Mesothelial cell of epicardium (in vitro differentiated cells): ENCODE measurements at regions not wholly inside any gene's neighbourhood (a gene's known extent, or its start where the extent isn't known, plus 50 kb on each side); places are given as distances from the start of the nearest gene placed in this dataset.

Experiments used
- DNase-seq, 2 experiments: peaks; one replicate each; pipeline ENCODE4 v3.0.0; 2021; ENCODE audit warnings: low spot score in 2 of 2; ENCODE audit not compliant: unreplicated experiment in 2 of 2
- H3K27ac Mint-ChIP-seq: 2 replicates; pipeline ENCODE4 v1.8.0; 2021; ENCODE audit warnings: mixed read lengths
- H3K27me3 Mint-ChIP-seq: 2 replicates; pipeline ENCODE4 v1.8.0; 2021; ENCODE audit warnings: low read depth, mixed read lengths
- H3K36me3 Mint-ChIP-seq: 2 replicates; pipeline ENCODE4 v1.8.0; 2021; ENCODE audit warnings: mixed read lengths
- H3K4me1 Mint-ChIP-seq: 2 replicates; pipeline ENCODE4 v1.8.0; 2021; ENCODE audit warnings: mixed read lengths
- H3K4me3 Mint-ChIP-seq: 2 replicates; pipeline ENCODE4 v1.8.0; 2021; ENCODE audit warnings: mild to moderate bottlenecking, moderate library complexity, mixed read lengths
- H3K9me3 Mint-ChIP-seq: 2 replicates; pipeline ENCODE4 v1.8.0; 2021; ENCODE audit warnings: mixed read lengths
- TF ChIP-seq, protein P1 (sequence below): fragments of 200-600 bp; sonication (generic); IDR thresholded peaks from one replicate; pipeline ENCODE4 v1.5.0; 2021; ENCODE audit warnings: antibody characterized with exemption; ENCODE audit not compliant: unreplicated experiment

DNA sequence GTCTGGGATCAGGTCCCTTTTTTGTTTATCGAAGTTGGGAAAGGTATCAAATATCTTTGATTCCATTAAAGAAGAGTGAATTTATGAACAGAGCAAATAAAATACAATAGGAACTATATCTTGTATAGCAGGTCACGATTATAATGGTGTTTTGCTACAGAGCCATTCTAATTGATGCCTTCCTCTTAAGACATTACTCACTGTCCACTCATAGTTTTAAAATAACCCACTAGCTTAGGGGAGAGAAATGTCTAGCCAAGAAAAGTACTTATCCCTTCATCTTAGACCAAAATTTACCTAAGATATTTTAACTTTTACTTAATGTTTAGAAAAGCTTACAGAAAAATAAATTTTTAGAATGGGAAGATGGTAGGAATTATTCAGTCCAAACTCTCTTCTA, 112.0 kb upstream of the PABPC4L start:
- no peak for DNase-seq
- TF ChIP-seq, protein P1, sequence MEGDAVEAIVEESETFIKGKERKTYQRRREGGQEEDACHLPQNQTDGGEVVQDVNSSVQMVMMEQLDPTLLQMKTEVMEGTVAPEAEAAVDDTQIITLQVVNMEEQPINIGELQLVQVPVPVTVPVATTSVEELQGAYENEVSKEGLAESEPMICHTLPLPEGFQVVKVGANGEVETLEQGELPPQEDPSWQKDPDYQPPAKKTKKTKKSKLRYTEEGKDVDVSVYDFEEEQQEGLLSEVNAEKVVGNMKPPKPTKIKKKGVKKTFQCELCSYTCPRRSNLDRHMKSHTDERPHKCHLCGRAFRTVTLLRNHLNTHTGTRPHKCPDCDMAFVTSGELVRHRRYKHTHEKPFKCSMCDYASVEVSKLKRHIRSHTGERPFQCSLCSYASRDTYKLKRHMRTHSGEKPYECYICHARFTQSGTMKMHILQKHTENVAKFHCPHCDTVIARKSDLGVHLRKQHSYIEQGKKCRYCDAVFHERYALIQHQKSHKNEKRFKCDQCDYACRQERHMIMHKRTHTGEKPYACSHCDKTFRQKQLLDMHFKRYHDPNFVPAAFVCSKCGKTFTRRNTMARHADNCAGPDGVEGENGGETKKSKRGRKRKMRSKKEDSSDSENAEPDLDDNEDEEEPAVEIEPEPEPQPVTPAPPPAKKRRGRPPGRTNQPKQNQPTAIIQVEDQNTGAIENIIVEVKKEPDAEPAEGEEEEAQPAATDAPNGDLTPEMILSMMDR, result no peak
- Mint-ChIP-seq H3K27me3 (no peaks in the 10 kb centered on the region), H3K4me1 (peaks cover 13% of the 10 kb centered on the region), H3K27ac (no peak overlapping the region), H3K36me3 (no peaks in the 10 kb centered on the region), H3K9me3 (peaks cover 17% of the 10 kb centered on the region), H3K4me3 (no peak overlapping the region)

DNA sequence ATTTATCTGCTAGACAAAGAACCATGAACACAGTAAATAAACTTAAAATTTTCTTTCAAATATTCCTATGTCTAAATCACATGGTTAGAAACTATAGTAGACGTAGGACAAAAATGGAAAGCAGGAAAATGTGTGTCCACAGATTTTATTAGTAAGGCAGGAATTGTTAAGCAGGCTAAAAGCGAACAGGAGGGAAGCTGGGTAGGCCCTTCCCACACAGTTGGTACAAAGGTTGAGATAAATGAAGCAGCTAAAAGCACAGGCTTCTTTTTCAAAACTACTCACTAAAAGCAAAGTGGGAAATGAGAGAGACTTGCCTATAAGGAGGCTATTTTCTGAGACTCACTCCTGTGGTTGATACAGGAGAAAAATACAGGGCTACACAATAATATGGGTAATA, 108.1 kb upstream of the PABPC4L start:
- Mint-ChIP-seq H3K4me3 (no peak overlapping the region), H3K36me3 (no peaks in the 10 kb centered on the region), H3K4me1 (peaks cover 25% of the 10 kb centered on the region), H3K9me3 (peaks cover 5% of the 10 kb centered on the region), H3K27me3 (no peaks in the 10 kb centered on the region), H3K27ac (peak overlapping the region; percentile 47)
- TF ChIP-seq, protein P1, result no peak
- DNase-seq, result no peak

DNA sequence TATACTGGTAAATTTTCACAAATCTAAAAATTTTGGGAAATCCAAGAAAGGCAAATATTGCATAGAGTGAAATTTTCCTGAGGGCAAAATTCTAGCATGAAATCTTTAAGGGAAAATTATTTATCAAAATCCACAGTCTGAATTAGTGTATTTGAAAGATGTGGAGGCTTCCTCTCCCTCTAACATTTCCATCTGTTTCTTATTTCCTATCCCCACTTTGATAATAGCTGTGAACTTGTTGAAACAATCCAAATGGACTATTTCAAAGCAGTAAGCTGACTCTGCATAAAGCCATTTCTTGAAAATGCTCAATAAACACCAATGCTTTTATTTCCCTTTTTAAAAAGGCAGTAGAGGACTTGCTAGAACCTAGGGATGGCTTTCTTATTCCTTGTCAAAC, 107.3 kb upstream of the PABPC4L start:
- no peaks in the 10 kb centered on the region for H3K36me3 Mint-ChIP-seq
- H3K27me3 Mint-ChIP-seq, result no peaks in the 10 kb centered on the region
- no peak for DNase-seq
- peak overlapping the region; percentile 26 for H3K27ac Mint-ChIP-seq
- H3K4me1 Mint-ChIP-seq, result peaks cover 25% of the 10 kb centered on the region
- TF ChIP-seq, protein P1, result no peak
- H3K9me3 Mint-ChIP-seq, result peaks cover 13% of the 10 kb centered on the region
- H3K4me3 Mint-ChIP-seq, result no peak overlapping the region

DNA sequence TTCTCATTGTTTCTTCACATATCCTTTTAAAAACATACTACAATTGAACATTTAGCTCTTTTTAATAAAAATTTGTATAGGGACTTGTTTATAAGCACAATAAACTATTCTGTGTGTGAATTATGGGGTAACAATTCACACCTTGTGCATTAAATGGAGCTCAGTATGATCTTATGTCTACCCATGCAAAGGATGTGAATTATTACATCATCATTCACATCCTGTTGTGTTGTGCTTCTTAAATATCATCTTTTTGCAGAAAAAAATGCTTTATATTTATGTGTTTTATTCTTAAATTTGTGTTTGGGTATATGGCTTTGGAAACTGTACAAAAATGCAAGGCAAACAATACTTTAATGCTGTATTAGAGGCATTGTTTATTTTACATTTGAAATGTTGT, 96.7 kb upstream of the PABPC4L start:
- no peaks in the 10 kb centered on the region for H3K27me3 Mint-ChIP-seq

DNA sequence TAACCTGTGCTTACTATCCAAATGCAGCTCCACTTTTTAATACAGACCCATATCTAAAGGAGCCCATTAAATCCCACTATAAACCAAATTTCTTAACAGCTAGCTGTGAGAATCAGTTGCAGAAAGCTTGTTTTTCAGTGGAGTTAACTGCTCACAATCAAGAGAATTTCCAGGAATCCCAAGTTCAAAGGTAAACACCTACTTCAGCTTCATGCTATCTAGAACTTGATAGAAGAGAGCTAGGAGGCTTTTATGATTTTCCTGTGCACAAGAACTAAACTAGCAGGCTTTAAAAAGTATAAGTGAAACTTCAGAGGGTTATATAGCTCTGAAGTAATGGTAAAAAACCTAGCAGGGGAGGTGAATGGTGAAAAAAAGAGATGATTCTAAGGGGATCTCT, 96.2 kb upstream of the PABPC4L start:
- H3K4me1 Mint-ChIP-seq, result peaks cover 3% of the 10 kb centered on the region
- H3K4me3 Mint-ChIP-seq, result no peak overlapping the region
- no peaks in the 10 kb centered on the region for H3K27me3 Mint-ChIP-seq
- H3K27ac Mint-ChIP-seq, result peak overlapping the region; percentile 59
- TF ChIP-seq, protein P1, result no peak
- no peak for DNase-seq
- peaks cover 16% of the 10 kb centered on the region for H3K36me3 Mint-ChIP-seq
- H3K9me3 Mint-ChIP-seq, result peaks cover 33% of the 10 kb centered on the region

More for the DNA sequence above, 96.7 kb upstream of the PABPC4L start:
- Mint-ChIP-seq H3K4me3 (no peak overlapping the region), H3K4me1 (peaks cover 3% of the 10 kb centered on the region), H3K9me3 (peaks cover 34% of the 10 kb centered on the region), H3K27ac (no peak overlapping the region), H3K36me3 (peaks cover 16% of the 10 kb centered on the region)
- no peak for DNase-seq
- TF ChIP-seq, protein P1, result no peak

DNA sequence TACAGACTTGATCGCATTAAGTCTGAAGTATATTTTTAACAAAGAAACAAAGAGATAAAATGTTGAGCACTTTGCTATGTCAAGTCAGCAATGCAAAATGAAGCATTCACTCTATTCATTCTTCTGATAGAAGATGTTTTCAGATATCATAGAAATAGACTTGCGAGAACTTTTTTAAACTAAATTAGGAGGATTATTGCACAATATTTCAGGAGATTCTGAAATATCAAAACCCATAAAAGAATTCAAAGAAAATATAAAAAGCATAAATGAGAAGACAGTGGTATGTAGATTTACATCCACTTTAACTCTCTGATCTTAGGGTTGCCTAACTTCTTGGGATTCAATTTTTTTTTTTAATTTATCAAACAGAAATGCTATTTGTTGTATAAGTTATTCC, 81.1 kb upstream of the PABPC4L start:
- Mint-ChIP-seq H3K27ac (no peak overlapping the region), H3K4me3 (no peak overlapping the region), H3K36me3 (peaks cover 6% of the 10 kb centered on the region), H3K4me1 (peaks cover 12% of the 10 kb centered on the region), H3K9me3 (peaks cover 40% of the 10 kb centered on the region), H3K27me3 (no peaks in the 10 kb centered on the region)
- TF ChIP-seq, protein P1, result no peak
- no peak for DNase-seq
